ENCODE measurements at regions not wholly inside any gene's neighbourhood (a gene's known extent, or its start where the extent isn't known, plus 50 kb on each side); places are given as distances from the start of the nearest gene placed in this dataset.

GRCh38 chr2:185142677-185143076, 544.3 kb downstream of the ZNF804A start:
- DNase-seq = no peak
- Histone ChIP-seq H3K36me3 (ENCODE audit: low read depth, missing control alignments) (no peaks in the 10 kb centered on the region), H3K9me3 (no peaks in the 10 kb centered on the region), H3K27ac (no peak overlapping the region), H3K4me3 (no peak overlapping the region), H3K27me3 (no peaks in the 10 kb centered on the region), H3K4me1 (no peaks in the 10 kb centered on the region)
- intact Hi-C loops (cut with DNase I; ENCODE audit: low total_unique reads) = no loop called here
- TF ChIP-seq CTCF (IDR thresholded peaks at IDR 0.05) (no peak), POLR2A (IDR thresholded peaks at IDR 0.05) (no peak)
- WGBS, 2 donors = 84 to 95% methylated on average over 1 of the region's 1 CpG

GRCh38 chr2:185144159-185144919, 546.0 kb downstream of the ZNF804A start:
- Histone ChIP-seq H3K27ac (no peak overlapping the region), H3K4me3 (no peak overlapping the region), H3K36me3 (ENCODE audit: low read depth, missing control alignments) (no peaks in the 10 kb centered on the region), H3K27me3 (no peaks in the 10 kb centered on the region), H3K4me1 (no peaks in the 10 kb centered on the region), H3K9me3 (no peaks in the 10 kb centered on the region)
- TF ChIP-seq POLR2A (IDR thresholded peaks at IDR 0.05) (no peak), CTCF (IDR thresholded peaks at IDR 0.05) (no peak)
- DNase-seq = no peak
- WGBS, 2 donors = 59 to 83% methylated on average over 1 to 7 of the region's 7 CpGs
- intact Hi-C loops (cut with DNase I; ENCODE audit: low total_unique reads) = no loop called here

- WGBS, 2 donors = 89 to 92% methylated on average over 8 to 11 of the region's 11 CpGs
- H3K27me3 ChIP-seq = no peaks in the 10 kb centered on the region
- H3K9me3 ChIP-seq = no peaks in the 10 kb centered on the region
- H3K27ac ChIP-seq = no peak overlapping the region
- TF ChIP-seq POLR2A (IDR thresholded peaks at IDR 0.05) = no peak
- TF ChIP-seq CTCF (IDR thresholded peaks at IDR 0.05) = no peak
- no peak overlapping the region for H3K4me3 ChIP-seq
- no peaks in the 10 kb centered on the region for H3K4me1 ChIP-seq
- DNase-seq = no peak
- no peaks in the 10 kb centered on the region for H3K36me3 ChIP-seq (ENCODE audit: low read depth, missing control alignments)
- intact Hi-C loops (cut with DNase I; ENCODE audit: low total_unique reads) = no loop called here
These were observed 547.2 kb downstream of the ZNF804A start for GRCh38 chr2:185145316-185146121.

- WGBS, 2 donors = 85 to 94% methylated on average over 1 of the region's 1 CpG
- DNase-seq = no peak
- H3K27ac ChIP-seq = no peak overlapping the region
- H3K9me3 ChIP-seq = no peaks in the 10 kb centered on the region
- intact Hi-C loops (cut with DNase I; ENCODE audit: low total_unique reads) = no loop called here
- no peaks in the 10 kb centered on the region for H3K4me1 ChIP-seq
- no peak overlapping the region for H3K4me3 ChIP-seq
- H3K36me3 ChIP-seq (ENCODE audit: low read depth, missing control alignments) = no peaks in the 10 kb centered on the region
- H3K27me3 ChIP-seq = no peaks in the 10 kb centered on the region
- TF ChIP-seq CTCF (IDR thresholded peaks at IDR 0.05) = no peak
These were observed 549.0 kb downstream of the ZNF804A start for GRCh38 chr2:185147361-185147760.

Measured in testis (tissue), 2 donors.